ENCODE measurements at regions not wholly inside any gene's neighbourhood (a gene's known extent, or its start where the extent isn't known, plus 50 kb on each side); places are given as distances from the start of the nearest gene placed in this dataset.

- no peak for DNase-seq (ENCODE audit: low read depth, low spot score)
Observed at GRCh38 chr7:81529785-81530184, 240.1 kb downstream of the HGF start.

GRCh38 chr7:81527651-81528050, 242.2 kb downstream of the HGF start:
- no peak for DNase-seq (ENCODE audit: low read depth, low spot score)

DNA sequence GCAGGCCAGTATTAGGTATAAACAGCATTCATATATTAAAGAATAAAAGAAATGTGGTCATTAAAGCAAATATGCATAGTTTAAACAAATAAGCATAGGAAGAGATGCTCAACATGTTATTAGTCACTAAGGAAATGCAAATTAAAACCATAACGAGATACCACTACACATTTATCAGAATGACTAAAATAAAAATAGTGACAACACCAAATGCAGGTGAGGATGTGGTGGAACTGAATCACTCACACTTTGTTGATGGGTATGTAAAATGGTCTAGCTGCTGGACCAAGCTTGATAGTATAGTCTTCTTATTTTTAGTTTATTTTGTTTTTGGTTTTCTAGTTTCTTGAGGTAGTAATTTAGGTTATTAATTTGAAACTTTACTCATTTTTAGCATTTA, 242.9 kb downstream of the HGF start:
- no peak for DNase-seq (ENCODE audit: low read depth, low spot score)

DNA sequence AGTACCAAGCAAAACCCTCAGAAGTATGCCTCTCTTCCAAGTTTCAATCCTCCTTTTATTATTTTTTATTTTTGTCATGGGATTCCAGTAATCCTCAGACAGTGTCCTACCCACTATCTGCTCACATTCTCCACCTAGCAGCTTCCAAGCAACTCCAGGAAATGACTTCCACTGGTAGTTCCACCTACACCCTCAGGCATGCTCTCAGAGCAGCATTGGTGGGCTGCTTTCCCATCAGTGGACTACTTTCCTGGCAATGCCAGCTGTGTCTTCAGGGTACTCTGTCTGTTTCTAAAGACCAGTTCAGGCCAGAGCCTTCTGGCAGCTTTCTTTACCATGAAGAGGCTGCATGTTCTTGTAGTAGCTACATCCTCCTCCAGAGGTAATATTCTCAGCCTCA, 244.0 kb downstream of the HGF start:
- DNase-seq (ENCODE audit: low read depth, low spot score) = no peak

GRCh38 chr7:81519886-81520285, 250.0 kb downstream of the HGF start:
- DNase-seq (ENCODE audit: low read depth, low spot score) = no peak

- no peak for DNase-seq (ENCODE audit: low read depth, low spot score)
Observed at GRCh38 chr7:81516898-81517297, 252.9 kb downstream of the HGF start.

DNA sequence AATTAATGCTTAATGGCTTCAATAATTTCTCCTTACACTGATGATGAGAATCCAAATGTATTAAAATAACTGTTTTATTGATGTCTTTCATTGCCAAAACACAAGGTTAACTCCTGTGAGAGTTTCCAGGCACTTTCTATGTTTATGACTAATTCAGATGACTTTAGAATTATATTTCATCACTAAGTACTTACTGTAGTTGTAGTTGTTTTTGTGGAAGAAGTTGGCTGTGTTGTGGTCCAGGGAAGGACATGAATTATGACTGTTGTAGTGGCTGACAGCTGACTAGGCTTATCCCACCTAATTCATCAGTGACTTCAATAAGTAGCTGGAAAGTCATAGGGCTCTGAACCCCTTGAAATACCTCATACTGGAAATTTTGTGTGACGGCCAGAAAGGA, 254.8 kb downstream of the HGF start:
- no peak for DNase-seq (ENCODE audit: low read depth, low spot score)

- no peak for DNase-seq (ENCODE audit: low read depth, low spot score)
Observed at GRCh38 chr7:81514546-81514945, 255.3 kb downstream of the HGF start.

DNA sequence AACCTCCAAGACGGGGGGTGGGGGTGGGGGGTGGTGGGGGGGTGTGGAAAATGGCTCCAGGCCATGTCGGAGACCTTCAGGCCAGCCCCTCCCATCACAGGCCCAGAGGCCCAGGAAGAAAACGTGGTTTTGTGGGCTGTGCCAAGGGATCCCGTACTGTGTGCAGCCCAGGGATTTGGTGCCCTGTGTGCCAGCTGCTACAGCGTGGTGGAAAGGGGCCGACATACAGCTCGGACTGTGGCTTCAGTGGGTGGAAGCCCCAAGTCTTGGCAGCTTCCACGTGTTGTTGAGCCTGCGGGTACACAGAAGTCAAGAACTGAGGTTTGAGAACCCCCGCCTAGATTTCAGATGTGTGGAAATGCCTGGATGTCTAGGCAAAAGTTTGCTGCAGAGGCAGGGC, 259.7 kb downstream of the HGF start:
- DNase-seq (ENCODE audit: low read depth, low spot score) = no peak

GRCh38 chr7:81507221-81507620, 262.6 kb downstream of the HGF start:
- no peak for DNase-seq (ENCODE audit: low read depth, low spot score)

DNA sequence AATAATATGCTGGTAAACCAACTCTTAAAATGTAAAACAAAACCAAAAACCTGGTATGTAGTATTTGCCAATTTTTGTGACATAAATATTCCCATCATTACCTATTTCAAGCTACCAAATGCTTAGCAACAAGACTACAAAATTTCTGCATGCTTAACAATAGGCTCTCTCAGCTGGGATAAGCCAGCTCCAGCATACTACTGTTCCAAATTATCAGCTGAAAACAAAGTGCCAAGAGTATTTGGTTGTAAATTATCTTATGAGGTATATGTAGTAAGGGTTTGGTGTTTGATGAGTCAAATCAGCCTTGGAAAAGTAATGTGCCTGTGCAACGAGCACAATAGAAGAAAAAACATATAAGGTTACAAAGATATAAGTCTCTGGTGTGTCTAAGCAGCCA, 263.2 kb downstream of the HGF start:
- DNase-seq (ENCODE audit: low read depth, low spot score) = no peak

DNA sequence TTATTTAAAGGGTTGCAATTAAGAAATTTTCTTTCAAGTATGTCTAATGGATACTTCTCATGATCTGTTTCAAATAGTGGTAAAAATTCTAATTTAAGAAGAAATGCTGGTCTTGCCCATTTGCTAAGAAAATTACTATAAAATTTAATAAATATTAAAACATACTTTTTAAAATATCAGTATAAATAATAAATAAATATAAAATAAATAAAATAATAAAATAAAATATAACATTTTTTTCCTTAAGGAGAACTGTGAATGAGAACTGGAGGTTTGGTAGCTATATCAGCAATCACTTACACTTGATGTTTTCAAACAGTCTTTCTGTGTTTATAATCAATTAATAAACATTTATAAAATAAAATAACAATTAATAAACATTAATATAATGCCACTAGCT, 266.1 kb downstream of the HGF start:
- DNase-seq (ENCODE audit: low read depth, low spot score) = no peak

- no peak for DNase-seq (ENCODE audit: low read depth, low spot score)
Observed at GRCh38 chr7:81503336-81503735, 266.5 kb downstream of the HGF start.

GRCh38 chr7:81501220-81501619, 268.6 kb downstream of the HGF start:
- DNase-seq (ENCODE audit: low read depth, low spot score) = no peak

GRCh38 chr7:81500631-81501030, 269.2 kb downstream of the HGF start:
- DNase-seq (ENCODE audit: low read depth, low spot score) = no peak

DNA sequence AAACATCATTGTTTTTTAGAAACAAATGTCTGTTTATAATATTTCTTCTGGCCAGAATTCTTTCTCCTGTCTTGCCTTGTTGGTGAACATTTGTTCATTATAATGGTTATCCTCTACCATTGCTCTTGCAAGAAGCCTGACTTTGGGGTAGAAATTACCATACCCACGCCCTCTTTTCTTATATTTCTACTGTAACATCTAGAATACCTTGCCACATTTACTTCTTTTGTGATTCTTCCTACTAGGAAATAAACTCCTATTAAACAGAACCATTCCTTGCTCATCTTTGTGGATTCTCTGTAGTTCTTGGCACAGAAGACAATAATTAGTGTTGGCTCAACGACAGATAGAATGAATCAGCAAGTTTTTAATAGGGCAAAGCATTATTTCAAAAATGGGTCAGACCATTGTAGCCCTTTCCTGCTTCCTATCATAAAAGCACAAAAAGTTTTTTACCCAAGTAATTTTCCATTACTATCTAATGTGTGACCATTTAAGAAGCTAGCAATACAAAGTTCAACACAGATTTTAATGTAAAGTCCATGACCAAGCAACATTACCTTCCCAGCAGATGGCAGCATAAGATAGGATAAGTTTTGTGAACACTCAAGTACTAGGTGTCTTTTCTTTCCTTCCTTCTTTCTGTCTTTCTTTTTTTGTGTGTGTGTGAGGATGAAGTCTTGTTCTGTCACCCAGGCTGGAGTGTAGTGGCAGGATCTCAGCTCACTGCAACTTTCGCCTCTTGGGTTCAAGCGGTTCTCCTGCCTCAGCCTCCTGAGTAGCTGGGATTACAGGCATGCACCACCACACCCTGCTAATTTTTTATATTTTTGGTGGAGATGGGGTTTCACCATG, 270.4 kb downstream of the HGF start:
- DNase-seq (ENCODE audit: low read depth, low spot score) = peak; percentile 71

DNA sequence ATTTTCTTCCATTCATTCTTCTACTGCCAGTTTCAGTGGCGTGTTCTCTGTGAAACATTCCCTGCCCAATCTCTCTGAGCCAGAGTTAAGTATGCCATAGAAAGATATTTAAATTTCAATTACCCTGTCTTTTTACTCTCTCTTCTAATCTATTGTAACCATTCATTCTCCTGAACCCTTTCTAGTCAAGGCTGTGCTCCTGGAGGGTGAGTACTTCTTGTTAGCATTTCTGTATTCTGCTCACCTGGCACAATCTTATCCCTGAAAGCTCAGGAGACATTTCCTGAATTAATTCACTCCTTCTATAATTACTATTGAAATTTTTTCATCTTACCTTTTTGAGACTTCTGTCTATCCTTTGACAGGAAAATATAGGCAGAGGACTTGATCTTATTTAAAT, 271.7 kb downstream of the HGF start:
- no peak for DNase-seq (ENCODE audit: low read depth, low spot score)

GRCh38 chr7:81492910-81493309, 276.9 kb downstream of the HGF start:
- no peak for DNase-seq (ENCODE audit: low read depth, low spot score)

GRCh38 chr7:81492240-81492639, 277.6 kb downstream of the HGF start:
- no peak for DNase-seq (ENCODE audit: low read depth, low spot score)

GRCh38 chr7:81491573-81491972, 278.3 kb downstream of the HGF start:
- no peak for DNase-seq (ENCODE audit: low read depth, low spot score)

DNA sequence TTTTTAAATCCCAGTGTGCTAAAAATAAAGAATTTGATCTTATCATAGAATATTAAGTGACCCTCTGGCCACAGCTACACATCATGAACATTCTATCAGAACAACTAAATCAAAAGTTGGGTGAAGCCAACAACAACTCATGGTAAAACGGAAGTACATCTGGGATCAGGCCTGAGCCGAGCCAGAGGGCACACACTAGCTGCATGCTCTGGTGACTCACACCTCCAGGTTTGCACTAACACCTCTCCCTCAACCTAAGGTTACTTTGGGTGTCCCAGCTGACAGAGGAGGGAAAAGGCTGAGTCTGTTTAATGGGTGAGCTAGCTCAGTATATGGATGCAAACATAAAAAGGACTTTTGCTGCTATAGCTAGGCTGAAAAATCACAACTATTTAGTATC, 281.6 kb downstream of the HGF start:
- DNase-seq (ENCODE audit: low read depth, low spot score) = no peak

GRCh38 chr7:81487516-81487915, 282.3 kb downstream of the HGF start:
- DNase-seq (ENCODE audit: low read depth, low spot score) = no peak

DNA sequence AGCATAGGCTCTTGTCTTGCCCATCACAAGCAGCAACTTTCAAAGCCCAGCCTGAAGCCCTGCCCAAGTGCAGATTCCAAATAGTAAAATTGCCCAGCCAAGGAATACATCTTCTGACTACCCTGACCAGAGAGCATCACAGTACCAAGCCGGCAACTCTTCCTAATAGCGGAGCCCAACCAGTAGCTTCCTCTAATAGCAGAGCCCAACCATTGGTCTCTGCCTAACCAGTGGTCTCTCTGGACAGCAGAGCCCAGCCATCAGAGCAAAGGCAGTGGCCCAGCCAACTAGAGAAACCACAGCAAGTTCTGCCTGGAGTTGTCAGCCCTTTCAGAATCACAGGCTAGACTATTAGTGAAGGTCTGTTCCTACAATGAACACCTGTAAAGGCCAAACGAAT, 285.6 kb downstream of the HGF start:
- peak; percentile 35 for DNase-seq (ENCODE audit: low read depth, low spot score)

All from pulmonary artery endothelial cell (primary cell).